Fibroblast of lung (primary cell): ENCODE measurements at regions not wholly inside any gene's neighbourhood (a gene's known extent, or its start where the extent isn't known, plus 50 kb on each side); places are given as distances from the start of the nearest gene placed in this dataset.

Experiments used
- EZH2 ChIP-seq: IDR thresholded peaks from 2 replicates; pipeline ENCODE4 v1.5.1; 2012; ENCODE audit warnings: low read length, control low read depth, mild to moderate bottlenecking; ENCODE audit errors: missing control alignments
- TF ChIP-seq, protein P1 (sequence below), 2 donors: IDR thresholded peaks in 1 of 2; conservative IDR thresholded peaks in 1 of 2; 1 replicate in 1 of 2; 2 replicates in 1 of 2; pipeline ENCODE4 v1.5.1; 2011 to 2012; ENCODE audit warnings: low read length in 2 of 2, control low read depth in 1 of 2, inconsistent platforms in 1 of 2, low read depth in 1 of 2, mild to moderate bottlenecking in 1 of 2

DNA sequence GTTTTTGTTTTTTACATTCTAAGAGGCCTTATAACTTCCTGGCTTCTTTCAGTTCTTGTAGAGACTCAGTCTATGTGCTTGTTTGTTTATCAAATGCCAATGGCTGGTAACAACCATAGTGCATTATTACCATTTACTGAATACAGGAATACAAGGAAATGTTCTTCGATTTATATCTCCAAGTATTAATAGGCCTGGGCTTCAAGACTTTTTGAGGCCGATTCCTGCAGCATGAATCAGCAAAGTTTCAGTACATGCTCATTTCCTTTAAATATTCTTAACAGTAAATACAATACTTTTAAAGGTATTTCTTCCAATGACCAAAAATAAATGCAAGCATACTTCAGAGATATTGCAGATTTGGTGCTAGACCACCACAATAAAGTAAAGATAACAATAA, 535.3 kb downstream of the EFNA5 start:
- TF ChIP-seq, protein P1, sequence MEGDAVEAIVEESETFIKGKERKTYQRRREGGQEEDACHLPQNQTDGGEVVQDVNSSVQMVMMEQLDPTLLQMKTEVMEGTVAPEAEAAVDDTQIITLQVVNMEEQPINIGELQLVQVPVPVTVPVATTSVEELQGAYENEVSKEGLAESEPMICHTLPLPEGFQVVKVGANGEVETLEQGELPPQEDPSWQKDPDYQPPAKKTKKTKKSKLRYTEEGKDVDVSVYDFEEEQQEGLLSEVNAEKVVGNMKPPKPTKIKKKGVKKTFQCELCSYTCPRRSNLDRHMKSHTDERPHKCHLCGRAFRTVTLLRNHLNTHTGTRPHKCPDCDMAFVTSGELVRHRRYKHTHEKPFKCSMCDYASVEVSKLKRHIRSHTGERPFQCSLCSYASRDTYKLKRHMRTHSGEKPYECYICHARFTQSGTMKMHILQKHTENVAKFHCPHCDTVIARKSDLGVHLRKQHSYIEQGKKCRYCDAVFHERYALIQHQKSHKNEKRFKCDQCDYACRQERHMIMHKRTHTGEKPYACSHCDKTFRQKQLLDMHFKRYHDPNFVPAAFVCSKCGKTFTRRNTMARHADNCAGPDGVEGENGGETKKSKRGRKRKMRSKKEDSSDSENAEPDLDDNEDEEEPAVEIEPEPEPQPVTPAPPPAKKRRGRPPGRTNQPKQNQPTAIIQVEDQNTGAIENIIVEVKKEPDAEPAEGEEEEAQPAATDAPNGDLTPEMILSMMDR (conservative IDR thresholded peaks at IDR 0.05 in 1 of 2, IDR thresholded peaks at IDR 0.05 in 1 of 2; ENCODE audit: low read depth in 1 of 2, low read length in 2 of 2): no peak
- no peak for TF ChIP-seq EZH2
